ENCODE measurements at regions not wholly inside any gene's neighbourhood (a gene's known extent, or its start where the extent isn't known, plus 50 kb on each side); places are given as distances from the start of the nearest gene placed in this dataset.

GRCh38 chr21:38897532-38898421 lies 92.0 kb downstream of the ETS2 start:
- TF ChIP-seq TCF12 (IDR thresholded peaks at IDR 0.05; ENCODE audit: low read depth) (no peak), TEAD4 (IDR thresholded peaks at IDR 0.05) (no peak), USF1 (IDR thresholded peaks at IDR 0.05) (no peak), RAD21 (IDR thresholded peaks at IDR 0.05; ENCODE audit: low read depth) (no peak), CREB1 (IDR thresholded peaks at IDR 0.05; ENCODE audit: low read depth) (no peak), ZBTB7A (IDR thresholded peaks at IDR 0.05; ENCODE audit: low read depth) (no peak), YY1 (IDR thresholded peaks at IDR 0.05; ENCODE audit: low read depth) (no peak), TAF1 (IDR thresholded peaks at IDR 0.05; ENCODE audit: low read depth) (no peak)

GRCh38 chr21:38894899-38895298 lies 89.2 kb downstream of the ETS2 start:
- TF ChIP-seq EP300 (IDR thresholded peaks at IDR 0.05; ENCODE audit: borderline replicate concordance) (no peak), FOXM1 (IDR thresholded peaks at IDR 0.05; ENCODE audit: borderline replicate concordance, low read depth) (no peak), TCF12 (IDR thresholded peaks at IDR 0.05; ENCODE audit: low read depth) (no peak), REST (IDR thresholded peaks at IDR 0.05; ENCODE audit: low read depth) (no peak), TAF1 (IDR thresholded peaks at IDR 0.05; ENCODE audit: low read depth) (no peak), YY1 (IDR thresholded peaks at IDR 0.05; ENCODE audit: low read depth) (no peak), CEBPB (IDR thresholded peaks at IDR 0.05) (no peak), TEAD4 (IDR thresholded peaks at IDR 0.05) (no peak), MAX (IDR thresholded peaks at IDR 0.05) (no peak), CREB1 (IDR thresholded peaks at IDR 0.05; ENCODE audit: low read depth) (no peak), RAD21 (IDR thresholded peaks at IDR 0.05; ENCODE audit: low read depth) (no peak), ZBTB7A (IDR thresholded peaks at IDR 0.05; ENCODE audit: low read depth) (no peak)

GRCh38 chr21:38888991-38889561 lies 83.3 kb downstream of the ETS2 start:
- TF ChIP-seq YY1 (IDR thresholded peaks at IDR 0.05; ENCODE audit: low read depth) (no peak), FOXM1 (IDR thresholded peaks at IDR 0.05; ENCODE audit: borderline replicate concordance, low read depth) (no peak), ZBTB7A (IDR thresholded peaks at IDR 0.05; ENCODE audit: low read depth) (no peak), EGR1 (IDR thresholded peaks at IDR 0.05) (no peak), CREB1 (IDR thresholded peaks at IDR 0.05; ENCODE audit: low read depth) (no peak), NFIC (IDR thresholded peaks at IDR 0.05) (no peak), CEBPB (IDR thresholded peaks at IDR 0.05) (no peak), TCF12 (IDR thresholded peaks at IDR 0.05; ENCODE audit: low read depth) (no peak), RAD21 (IDR thresholded peaks at IDR 0.05; ENCODE audit: low read depth) (no peak), TEAD4 (IDR thresholded peaks at IDR 0.05) (no peak), USF1 (IDR thresholded peaks at IDR 0.05) (no peak), REST (IDR thresholded peaks at IDR 0.05; ENCODE audit: low read depth) (no peak), TAF1 (IDR thresholded peaks at IDR 0.05; ENCODE audit: low read depth) (no peak), MAX (IDR thresholded peaks at IDR 0.05) (no peak), EP300 (IDR thresholded peaks at IDR 0.05; ENCODE audit: borderline replicate concordance) (no peak)

- TF ChIP-seq CEBPB (IDR thresholded peaks at IDR 0.05), result no peak
- TF ChIP-seq ZBTB7A (IDR thresholded peaks at IDR 0.05; ENCODE audit: low read depth), result no peak
- TF ChIP-seq TCF12 (IDR thresholded peaks at IDR 0.05; ENCODE audit: low read depth), result no peak
- TF ChIP-seq EP300 (IDR thresholded peaks at IDR 0.05; ENCODE audit: borderline replicate concordance), result no peak
Measured at GRCh38 chr21:38887749-38888148, 82.0 kb downstream of the ETS2 start.

- TF ChIP-seq CREB1 (IDR thresholded peaks at IDR 0.05; ENCODE audit: low read depth), result no peak
- TF ChIP-seq RAD21 (IDR thresholded peaks at IDR 0.05; ENCODE audit: low read depth), result no peak
- TF ChIP-seq CEBPB (IDR thresholded peaks at IDR 0.05), result no peak
- TF ChIP-seq USF1 (IDR thresholded peaks at IDR 0.05), result no peak
- no peak for TF ChIP-seq TCF12 (IDR thresholded peaks at IDR 0.05; ENCODE audit: low read depth)
- TF ChIP-seq NFIC (IDR thresholded peaks at IDR 0.05), result no peak
- TF ChIP-seq ZBTB7A (IDR thresholded peaks at IDR 0.05; ENCODE audit: low read depth), result no peak
- TF ChIP-seq EGR1 (IDR thresholded peaks at IDR 0.05), result no peak
- no peak for TF ChIP-seq MAX (IDR thresholded peaks at IDR 0.05)
- TF ChIP-seq REST (IDR thresholded peaks at IDR 0.05; ENCODE audit: low read depth), result no peak
- TF ChIP-seq YY1 (IDR thresholded peaks at IDR 0.05; ENCODE audit: low read depth), result no peak
- no peak for TF ChIP-seq EP300 (IDR thresholded peaks at IDR 0.05; ENCODE audit: borderline replicate concordance)
- no peak for TF ChIP-seq TAF1 (IDR thresholded peaks at IDR 0.05; ENCODE audit: low read depth)
- no peak for TF ChIP-seq TEAD4 (IDR thresholded peaks at IDR 0.05)
- no peak for TF ChIP-seq FOXM1 (IDR thresholded peaks at IDR 0.05; ENCODE audit: borderline replicate concordance, low read depth)
Measured at GRCh38 chr21:38887062-38887686, 81.4 kb downstream of the ETS2 start.

All from Ishikawa (cell line).